ENCODE measurements at regions not wholly inside any gene's neighbourhood (a gene's known extent, or its start where the extent isn't known, plus 50 kb on each side); places are given as distances from the start of the nearest gene placed in this dataset.

GRCh38 chr18:46362533-46362932, 258.3 kb downstream of the HAUS1 start:
- no peak for TF ChIP-seq ZNF232 (CRISPR knock-in tag; IDR thresholded peaks at IDR 0.05)
- no peak for TF ChIP-seq MXI1 (IDR thresholded peaks at IDR 0.05; ENCODE audit: low read depth, low read length)
- TF ChIP-seq CLOCK (CRISPR knock-in tag; IDR thresholded peaks at IDR 0.05; ENCODE audit: borderline replicate concordance): no peak
- TF ChIP-seq TOE1 (IDR thresholded peaks at IDR 0.05; ENCODE audit: borderline replicate concordance): no peak
- no peak for TF ChIP-seq TOE1 (CRISPR knock-in tag; IDR thresholded peaks at IDR 0.05; ENCODE audit: borderline replicate concordance, low read depth)
- TF ChIP-seq ZBTB5 (IDR thresholded peaks at IDR 0.05): no peak
